Testis (tissue), 2 donors: ENCODE measurements at regions not wholly inside any gene's neighbourhood (a gene's known extent, or its start where the extent isn't known, plus 50 kb on each side); places are given as distances from the start of the nearest gene placed in this dataset.

Source experiments
- CTCF ChIP-seq, 3 experiments: fragments of 450-650 bp in 2 of 3; fragments of 200-600 bp in 1 of 3; sonication (generic) in 1 of 3; IDR thresholded peaks; one replicate each; pipeline ENCODE4 v1.5.1; 2016 to 2019; ENCODE audit warnings: antibody characterized with exemption in 3 of 3, mild to moderate bottlenecking in 2 of 3, moderate library complexity in 1 of 3
- POLR2A ChIP-seq: fragments of 450-650 bp; IDR thresholded peaks from one replicate; pipeline ENCODE4 v1.6.1; 2017; ENCODE audit warnings: antibody characterized with exemption, mild to moderate bottlenecking, moderate library complexity

- TF ChIP-seq POLR2A: no peak
- TF ChIP-seq CTCF (IDR thresholded peaks at IDR 0.05): no peak
Measured at GRCh38 chr15:97045666-97046421, 715.3 kb downstream of the NR2F2 start.
